Upper lobe of left lung (tissue), 6 donors: ENCODE measurements at regions not wholly inside any gene's neighbourhood (a gene's known extent, or its start where the extent isn't known, plus 50 kb on each side); places are given as distances from the start of the nearest gene placed in this dataset.

Source experiments
- ATAC-seq, 2 donors: fragments of 200-7000 bp; cut with Tn5 transposase; one replicate each; pipeline ENCODE4 v1.9.1; 2022; ENCODE audit warnings: mild to moderate bottlenecking in 2 of 2, moderate library complexity in 2 of 2; ENCODE audit not compliant: low FRiP score in 2 of 2
- DNase-seq, 2 donors: peaks; one replicate each; pipeline ENCODE4 v3.0.0-alpha.2; 2019 to 2020
- H3K27ac ChIP-seq, 4 donors: fragments of 200-600 bp; sonication (generic); one replicate each; pipeline ENCODE4 v1.5.1; 2016 to 2019
- H3K27me3 ChIP-seq, 4 donors: fragments of 200-600 bp; sonication (generic); one replicate each; pipeline ENCODE4 v1.5.1; 2017 to 2019
- H3K36me3 ChIP-seq, 4 donors: fragments of 200-600 bp; sonication (generic); one replicate each; pipeline ENCODE4 v1.5.1; 2016 to 2019
- H3K4me1 ChIP-seq, 4 donors: fragments of 200-600 bp; sonication (generic); one replicate each; pipeline ENCODE4 v1.5.1; 2018 to 2019
- H3K4me3 ChIP-seq, 4 donors: fragments of 200-600 bp; sonication (generic); one replicate each; pipeline ENCODE4 v1.5.1; 2017 to 2019; ENCODE audit warnings: mild to moderate bottlenecking in 2 of 4, moderate library complexity in 1 of 4
- H3K9me3 ChIP-seq, 4 donors: fragments of 200-600 bp; sonication (generic); one replicate each; pipeline ENCODE4 v1.5.1; 2018 to 2019
- EP300 ChIP-seq, 4 donors: sonication (generic); formaldehyde crosslinking; IDR thresholded peaks; one replicate each; pipeline ENCODE4 v1.5.1; 2017; ENCODE audit warnings: antibody characterized with exemption in 4 of 4, control low read depth in 2 of 4
- POLR2A ChIP-seq, 4 donors: fragments of 450-650 bp; IDR thresholded peaks; one replicate each; pipeline ENCODE4 v1.5.1; 2016 to 2017; ENCODE audit warnings: antibody characterized with exemption in 4 of 4, mild to moderate bottlenecking in 2 of 4
- POLR2AphosphoS5 ChIP-seq, 2 donors: sonication (generic); formaldehyde crosslinking; IDR thresholded peaks; one replicate each; pipeline ENCODE4 v1.5.1; 2017; ENCODE audit warnings: antibody characterized with exemption in 2 of 2
- WGBS, 2 donors: methylation state at CpG; one replicate each; pipeline ENCODE4 v1.1.5; 2017 to 2018; 5-methylcytosine and 5-hydroxymethylcytosine counted together
- TF ChIP-seq, protein P1 (sequence below), 6 experiments: fragments of 450-650 bp in 4 of 6; fragments of 200-600 bp in 2 of 6; sonication (generic) in 2 of 6; IDR thresholded peaks; one replicate each; pipeline ENCODE4 v1.5.1; 2016 to 2019; ENCODE audit warnings: antibody characterized with exemption in 6 of 6
- donor health status: DM: no; HTN: no; CAD: no; lungs with moderate emphysema.
- donor health status: DM: no; HTN: yes; CAD: no; lungs with severe emphysema.

DNA sequence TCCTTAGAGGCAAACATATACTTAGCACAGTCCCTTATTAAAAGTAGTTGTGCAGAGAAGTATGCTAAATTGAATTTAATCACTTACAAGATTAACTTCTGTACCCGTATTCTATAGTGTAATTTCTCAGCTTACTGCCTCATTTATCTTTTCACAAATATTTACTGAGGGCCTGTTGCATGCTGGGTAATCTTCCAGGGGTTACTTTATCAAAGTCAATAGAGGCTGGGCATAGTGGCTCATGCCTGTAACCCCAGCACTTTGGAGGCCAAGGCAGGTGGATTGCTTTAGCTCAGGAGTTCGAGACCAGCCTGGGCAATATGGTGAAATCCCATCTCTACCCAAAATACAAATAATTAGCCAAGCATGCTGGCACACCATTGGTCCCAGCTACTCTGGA is 111.7 kb upstream of the RAB27B start:
- DNase-seq (no peak), ATAC-seq (no peak)
- Histone ChIP-seq H3K36me3 (no peaks in the 10 kb centered on the region), H3K9me3 (no peaks in the 10 kb centered on the region), H3K27me3 (no peaks in the 10 kb centered on the region), H3K27ac (no peak overlapping the region), H3K4me3 (no peak overlapping the region), H3K4me1 (no peaks in the 10 kb centered on the region)
- WGBS, 2 donors: 77 to 81% methylated on average over 2 of the region's 2 CpGs
- TF ChIP-seq POLR2A (IDR thresholded peaks at IDR 0.05) (no peak), EP300 (IDR thresholded peaks at IDR 0.05) (no peak), POLR2AphosphoS5 (IDR thresholded peaks at IDR 0.05) (no peak)
- TF ChIP-seq, protein P1, sequence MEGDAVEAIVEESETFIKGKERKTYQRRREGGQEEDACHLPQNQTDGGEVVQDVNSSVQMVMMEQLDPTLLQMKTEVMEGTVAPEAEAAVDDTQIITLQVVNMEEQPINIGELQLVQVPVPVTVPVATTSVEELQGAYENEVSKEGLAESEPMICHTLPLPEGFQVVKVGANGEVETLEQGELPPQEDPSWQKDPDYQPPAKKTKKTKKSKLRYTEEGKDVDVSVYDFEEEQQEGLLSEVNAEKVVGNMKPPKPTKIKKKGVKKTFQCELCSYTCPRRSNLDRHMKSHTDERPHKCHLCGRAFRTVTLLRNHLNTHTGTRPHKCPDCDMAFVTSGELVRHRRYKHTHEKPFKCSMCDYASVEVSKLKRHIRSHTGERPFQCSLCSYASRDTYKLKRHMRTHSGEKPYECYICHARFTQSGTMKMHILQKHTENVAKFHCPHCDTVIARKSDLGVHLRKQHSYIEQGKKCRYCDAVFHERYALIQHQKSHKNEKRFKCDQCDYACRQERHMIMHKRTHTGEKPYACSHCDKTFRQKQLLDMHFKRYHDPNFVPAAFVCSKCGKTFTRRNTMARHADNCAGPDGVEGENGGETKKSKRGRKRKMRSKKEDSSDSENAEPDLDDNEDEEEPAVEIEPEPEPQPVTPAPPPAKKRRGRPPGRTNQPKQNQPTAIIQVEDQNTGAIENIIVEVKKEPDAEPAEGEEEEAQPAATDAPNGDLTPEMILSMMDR (IDR thresholded peaks at IDR 0.05): no peak

- WGBS, 2 donors: 20 to 32% methylated on average over 13 to 14 of the region's 14 CpGs
- peak in 1 of 2 donors; percentile 34 for ATAC-seq
- H3K27me3 ChIP-seq: no peaks in the 10 kb centered on the region
- DNase-seq: peak in 1 of 2 donors; percentile 2
- no peaks in the 10 kb centered on the region for H3K36me3 ChIP-seq
- H3K9me3 ChIP-seq: no peaks in the 10 kb centered on the region
- H3K4me1 ChIP-seq: no peaks in the 10 kb centered on the region
- H3K4me3 ChIP-seq: no peak overlapping the region
- TF ChIP-seq EP300 (IDR thresholded peaks at IDR 0.05) (no peak), POLR2AphosphoS5 (IDR thresholded peaks at IDR 0.05) (no peak), POLR2A (IDR thresholded peaks at IDR 0.05) (no peak)
- TF ChIP-seq, protein P1 (IDR thresholded peaks at IDR 0.05): no peak
- no peak overlapping the region for H3K27ac ChIP-seq
These were observed 110.4 kb upstream of the RAB27B start for GRCh38 chr18:54717673-54718407.

- Histone ChIP-seq H3K4me1 (no peaks in the 10 kb centered on the region), H3K27ac (no peak overlapping the region), H3K36me3 (no peaks in the 10 kb centered on the region), H3K9me3 (no peaks in the 10 kb centered on the region), H3K27me3 (no peaks in the 10 kb centered on the region), H3K4me3 (no peak overlapping the region)
- TF ChIP-seq POLR2A (IDR thresholded peaks at IDR 0.05) (no peak), POLR2AphosphoS5 (IDR thresholded peaks at IDR 0.05) (no peak)
- 36 to 62% methylated on average over 1 of the region's 1 CpG for WGBS, 2 donors
- no peak for DNase-seq
- ATAC-seq: no peak
These were observed 109.9 kb upstream of the RAB27B start for GRCh38 chr18:54718408-54718773.

- Histone ChIP-seq H3K9me3 (no peaks in the 10 kb centered on the region), H3K4me3 (no peak overlapping the region), H3K36me3 (no peaks in the 10 kb centered on the region), H3K27ac (no peak overlapping the region), H3K27me3 (no peaks in the 10 kb centered on the region), H3K4me1 (no peaks in the 10 kb centered on the region)
- ATAC-seq (no peak), DNase-seq (no peak)
- WGBS, 2 donors: 82 to 89% methylated on average over 1 of the region's 1 CpG
- TF ChIP-seq EP300 (IDR thresholded peaks at IDR 0.05): no peak
- TF ChIP-seq, protein P1 (IDR thresholded peaks at IDR 0.05): no peak
- no peak for TF ChIP-seq POLR2AphosphoS5 (IDR thresholded peaks at IDR 0.05)
- no peak for TF ChIP-seq POLR2A (IDR thresholded peaks at IDR 0.05)
These were observed 107.7 kb upstream of the RAB27B start for GRCh38 chr18:54720620-54721019.

- Histone ChIP-seq H3K27ac (no peak overlapping the region), H3K27me3 (no peaks in the 10 kb centered on the region), H3K36me3 (no peaks in the 10 kb centered on the region), H3K9me3 (no peaks in the 10 kb centered on the region), H3K4me3 (no peak overlapping the region), H3K4me1 (no peaks in the 10 kb centered on the region)
- no peak for DNase-seq
- 89 to 93% methylated on average over 4 of the region's 4 CpGs for WGBS, 2 donors
- no peak for ATAC-seq
- no peak for TF ChIP-seq EP300 (IDR thresholded peaks at IDR 0.05)
- TF ChIP-seq, protein P1 (IDR thresholded peaks at IDR 0.05): no peak
- no peak for TF ChIP-seq POLR2AphosphoS5 (IDR thresholded peaks at IDR 0.05)
- TF ChIP-seq POLR2A (IDR thresholded peaks at IDR 0.05): no peak
These were observed 102.1 kb upstream of the RAB27B start for GRCh38 chr18:54726143-54726542.
